H9 (cell line): ENCODE measurements at regions not wholly inside any gene's neighbourhood (a gene's known extent, or its start where the extent isn't known, plus 50 kb on each side); places are given as distances from the start of the nearest gene placed in this dataset.

ENCODE experiments used
- DNase-seq: peaks from one replicate; pipeline ENCODE4 v3.0.0-alpha.2; 2017
- H2AFZ ChIP-seq: one replicate; pipeline ENCODE4 v1.6.1; 2013; ENCODE audit warnings: mild to moderate bottlenecking, low read length, control low read depth, moderate library complexity
- H2AK5ac ChIP-seq: 2 replicates; pipeline ENCODE4 v1.6.1; 2013; ENCODE audit warnings: low read length, control low read depth, mixed read lengths; ENCODE audit not compliant: insufficient read length
- H2BK120ac ChIP-seq: one replicate; pipeline ENCODE4 v1.6.1; 2013; ENCODE audit warnings: low read depth, mild to moderate bottlenecking, low read length, control low read depth, inconsistent platforms; ENCODE audit not compliant: poor library complexity, severe bottlenecking
- H2BK12ac ChIP-seq: 2 replicates; pipeline ENCODE4 v1.6.1; 2013; ENCODE audit warnings: low read length, control low read depth, mixed read lengths, low read depth; ENCODE audit not compliant: insufficient read length
- H2BK15ac ChIP-seq: 2 replicates; pipeline ENCODE4 v1.6.1; 2013; ENCODE audit warnings: low read depth, low read length, control low read depth
- H2BK20ac ChIP-seq: one replicate; pipeline ENCODE4 v1.6.1; 2013; ENCODE audit warnings: low read depth, mild to moderate bottlenecking, low read length, control low read depth, inconsistent platforms; ENCODE audit not compliant: poor library complexity, severe bottlenecking
- H2BK5ac ChIP-seq: 2 replicates; pipeline ENCODE4 v1.6.1; 2013; ENCODE audit warnings: low read length, control low read depth, mixed read lengths; ENCODE audit not compliant: insufficient read length
- H3K14ac ChIP-seq: 2 replicates; pipeline ENCODE4 v1.6.1; 2013; ENCODE audit warnings: low read length, control low read depth; ENCODE audit not compliant: insufficient read depth
- H3K18ac ChIP-seq: 2 replicates; pipeline ENCODE4 v1.6.1; 2013; ENCODE audit warnings: low read depth, mild to moderate bottlenecking, mixed read lengths, low read length, control low read depth; ENCODE audit not compliant: insufficient read length
- H3K23ac ChIP-seq: 2 replicates; pipeline ENCODE4 v1.6.1; 2013; ENCODE audit warnings: low read length, control low read depth, mixed read lengths, low read depth; ENCODE audit not compliant: insufficient read length
- H3K23me2 ChIP-seq: 2 replicates; pipeline ENCODE4 v1.6.1; 2013; ENCODE audit warnings: low read depth, mild to moderate bottlenecking, mixed read lengths, low read length, control low read depth; ENCODE audit not compliant: insufficient read length, poor library complexity, severe bottlenecking
- H3K27ac ChIP-seq: 2 replicates; pipeline ENCODE4 v1.5.1; 2013; ENCODE audit warnings: low read length, control low read depth, mixed read lengths, low read depth; ENCODE audit not compliant: insufficient read length
- H3K27me3 ChIP-seq: 2 replicates; pipeline ENCODE4 v1.6.1; 2013; ENCODE audit warnings: low read length, control low read depth, inconsistent platforms; ENCODE audit not compliant: insufficient read depth
- H3K4ac ChIP-seq: 2 replicates; pipeline ENCODE4 v1.6.1; 2013; ENCODE audit warnings: low read depth, mild to moderate bottlenecking, control low read depth, inconsistent platforms, low read length, moderate library complexity
- H3K4me1 ChIP-seq: 2 replicates; pipeline ENCODE4 v1.6.1; 2013; ENCODE audit warnings: low read length, control low read depth, inconsistent platforms; ENCODE audit not compliant: insufficient read depth
- H3K4me2 ChIP-seq: 2 replicates; pipeline ENCODE4 v1.6.1; 2013; ENCODE audit warnings: low read length, control low read depth, mixed read lengths; ENCODE audit not compliant: insufficient read length, insufficient read depth
- H3K56ac ChIP-seq: 2 replicates; pipeline ENCODE4 v1.6.1; 2013; ENCODE audit warnings: low read depth, mild to moderate bottlenecking, mixed read lengths, low read length, control low read depth; ENCODE audit not compliant: insufficient read length
- H3K79me1 ChIP-seq: 2 replicates; pipeline ENCODE4 v1.6.1; 2013; ENCODE audit warnings: low read depth, mild to moderate bottlenecking, moderate library complexity, low read length, control low read depth, inconsistent platforms; ENCODE audit not compliant: insufficient read depth, poor library complexity, severe bottlenecking
- H3K79me2 ChIP-seq: 2 replicates; pipeline ENCODE4 v1.6.1; 2013; ENCODE audit warnings: low read length, control low read depth, inconsistent platforms; ENCODE audit not compliant: insufficient read depth
- H3K9ac ChIP-seq: 2 replicates; pipeline ENCODE4 v1.6.1; 2013; ENCODE audit warnings: low read length, control low read depth, mixed read lengths; ENCODE audit not compliant: insufficient read length; ENCODE audit errors: extremely low read depth
- H3K9me3 ChIP-seq: one replicate; pipeline ENCODE4 v1.6.1; 2013; ENCODE audit warnings: low read depth, low read length, inconsistent platforms; ENCODE audit not compliant: control insufficient read depth
- H3T11ph ChIP-seq: one replicate; pipeline ENCODE4 v1.6.1; 2013; ENCODE audit warnings: mild to moderate bottlenecking, low read length, control low read depth, inconsistent platforms
- H4K20me1 ChIP-seq: one replicate; pipeline ENCODE4 v1.6.1; 2013; ENCODE audit not compliant: control insufficient read depth, insufficient read length, insufficient read depth
- H4K5ac ChIP-seq: 2 replicates; pipeline ENCODE4 v1.6.1; 2013; ENCODE audit warnings: low read depth, mild to moderate bottlenecking, mixed read lengths, low read length, control low read depth; ENCODE audit not compliant: insufficient read length
- H4K8ac ChIP-seq: replicated peaks from 2 replicates; pipeline ENCODE4 v1.6.1; 2013; ENCODE audit warnings: low read length, control low read depth, mixed read lengths, low read depth; ENCODE audit not compliant: insufficient read length
- H4K91ac ChIP-seq: 2 replicates; pipeline ENCODE4 v1.6.1; 2013; ENCODE audit warnings: low read depth, mild to moderate bottlenecking, moderate library complexity, mixed read lengths, low read length, control low read depth; ENCODE audit not compliant: insufficient read length
- H3K27ac Mint-ChIP-seq, 3 experiments: 2 replicates in 2 of 3; 3 replicates in 1 of 3; pipeline ENCODE4 v1.8.0; 2020 to 2021; ENCODE audit warnings: mixed read lengths in 3 of 3, mild to moderate bottlenecking in 1 of 3, moderate library complexity in 1 of 3
- H3K27me3 Mint-ChIP-seq: 2 replicates; pipeline ENCODE4 v1.8.0; 2021; ENCODE audit warnings: low read depth, mild to moderate bottlenecking, moderate library complexity, mixed read lengths
- H3K36me3 Mint-ChIP-seq, 3 experiments: 2 replicates in 2 of 3; 3 replicates in 1 of 3; pipeline ENCODE4 v1.8.0; 2020 to 2021; ENCODE audit warnings: low read depth in 3 of 3, mixed read lengths in 3 of 3; ENCODE audit not compliant: insufficient read depth in 1 of 3
- H3K4me1 Mint-ChIP-seq, 2 experiments: 2 replicates each; pipeline ENCODE4 v1.8.0; 2020; ENCODE audit warnings: mixed read lengths in 2 of 2
- H3K4me3 Mint-ChIP-seq, 2 experiments: 2 replicates in 1 of 2; 3 replicates in 1 of 2; pipeline ENCODE4 v1.8.0; 2020 to 2021; ENCODE audit warnings: mild to moderate bottlenecking in 2 of 2, mixed read lengths in 2 of 2, moderate library complexity in 1 of 2
- H3K9me3 Mint-ChIP-seq, 2 experiments: 2 replicates in 1 of 2; 3 replicates in 1 of 2; pipeline ENCODE4 v1.8.0; 2020; ENCODE audit warnings: mild to moderate bottlenecking in 2 of 2, mixed read lengths in 2 of 2, moderate library complexity in 1 of 2
- CTCF ChIP-seq: fragments of 200-600 bp; sonication (generic); conservative IDR thresholded peaks from 3 replicates; pipeline ENCODE4 v1.8.0; 2021; ENCODE audit warnings: antibody characterized with exemption, mild to moderate bottlenecking
- WGBS: extraction: QIAGEN DNeasy Blood & Tissue Kit; methylation state at CpG from one replicate; pipeline ENCODE4 v1.1.7; 2013; ENCODE audit warnings: missing lambda C conversion rate, low lambda C conversion rate, mixed read lengths; ENCODE audit not compliant: insufficient read length; ENCODE audit errors: extremely low coverage; 5-methylcytosine and 5-hydroxymethylcytosine counted together

- H3K79me2 ChIP-seq: no peaks in the 10 kb centered on the region
- H3K23me2 ChIP-seq: no peaks in the 10 kb centered on the region
- H3K18ac ChIP-seq: no peak overlapping the region
- no peaks in the 10 kb centered on the region for H3K79me1 ChIP-seq
- H3K27me3 ChIP-seq: no peaks in the 10 kb centered on the region; the same call in 1 of the 2 replicates
- no peaks in the 10 kb centered on the region for H3K36me3 Mint-ChIP-seq
- no peak overlapping the region for H3T11ph ChIP-seq
- H2BK120ac ChIP-seq: no peak overlapping the region
- no CpG with 5 or more reads among the region's 6 CpGs for WGBS
- H3K27ac ChIP-seq: no peak overlapping the region
- H3K4me3 Mint-ChIP-seq: no peak overlapping the region
- H3K9me3 Mint-ChIP-seq: no peaks in the 10 kb centered on the region
- H4K5ac ChIP-seq: no peak overlapping the region
- H2AFZ ChIP-seq: no peak overlapping the region
- H3K14ac ChIP-seq: no peak overlapping the region
- H2BK5ac ChIP-seq: no peak overlapping the region
- H4K20me1 ChIP-seq: no peaks in the 10 kb centered on the region
- H2BK20ac ChIP-seq: no peak overlapping the region
- no peak overlapping the region for H2BK15ac ChIP-seq
- no peak overlapping the region for H3K4ac ChIP-seq
- H2AK5ac ChIP-seq: no peak overlapping the region
- DNase-seq: no peak
- no peak overlapping the region for H4K8ac ChIP-seq
- H2BK12ac ChIP-seq: no peak overlapping the region
- H3K23ac ChIP-seq: no peak overlapping the region
- no peak overlapping the region for H3K9ac ChIP-seq
- H3K4me2 ChIP-seq: no peak overlapping the region
- no peak for TF ChIP-seq CTCF
- no peaks in the 10 kb centered on the region for H3K4me1 ChIP-seq
- no peak overlapping the region for H3K27ac Mint-ChIP-seq
- no peaks in the 10 kb centered on the region for H3K27me3 Mint-ChIP-seq
- H3K9me3 ChIP-seq: no peaks in the 10 kb centered on the region
- H4K91ac ChIP-seq: no peak overlapping the region
- H3K4me1 Mint-ChIP-seq: no peaks in the 10 kb centered on the region
- no peak overlapping the region for H3K56ac ChIP-seq
Observed at GRCh38 chr2:45127321-45127720, 118.1 kb upstream of the SIX2 start.
